HG03103 (cell line): ENCODE measurements at regions not wholly inside any gene's neighbourhood (a gene's known extent, or its start where the extent isn't known, plus 50 kb on each side); places are given as distances from the start of the nearest gene placed in this dataset.

Experiments used
- ATAC-seq: cut with Tn5 transposase; IDR thresholded peaks from one replicate; pipeline ENCODE4 v1.9.1; 2021; ENCODE audit warnings: low read depth; ENCODE audit not compliant: unreplicated experiment

GRCh38 chr7:132672200-132672990, 96.1 kb upstream of the PLXNA4 start:
- ATAC-seq: no peak

DNA sequence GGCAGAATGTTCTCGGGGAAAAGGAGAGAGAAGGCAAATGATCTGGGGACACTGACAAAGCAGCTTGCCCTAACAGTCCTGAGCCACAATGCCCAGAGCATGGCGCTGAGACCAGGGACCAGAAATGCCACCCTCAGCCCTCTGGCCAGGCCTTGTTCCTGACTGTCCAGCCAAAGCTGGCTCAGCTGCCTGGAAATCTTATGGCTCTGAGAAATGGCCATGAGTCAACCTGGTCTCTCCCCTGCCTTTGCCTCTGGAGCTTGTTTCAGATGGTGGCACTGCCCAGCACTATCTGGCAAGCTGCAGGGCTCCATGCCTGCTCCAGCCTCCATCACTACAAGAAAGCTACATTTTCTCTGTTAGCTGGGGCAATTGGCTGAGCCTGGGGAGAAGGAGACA, 90.5 kb upstream of the PLXNA4 start:
- ATAC-seq: no peak

- ATAC-seq: no peak
These were observed 90.0 kb upstream of the PLXNA4 start for GRCh38 chr7:132666071-132666773.

DNA sequence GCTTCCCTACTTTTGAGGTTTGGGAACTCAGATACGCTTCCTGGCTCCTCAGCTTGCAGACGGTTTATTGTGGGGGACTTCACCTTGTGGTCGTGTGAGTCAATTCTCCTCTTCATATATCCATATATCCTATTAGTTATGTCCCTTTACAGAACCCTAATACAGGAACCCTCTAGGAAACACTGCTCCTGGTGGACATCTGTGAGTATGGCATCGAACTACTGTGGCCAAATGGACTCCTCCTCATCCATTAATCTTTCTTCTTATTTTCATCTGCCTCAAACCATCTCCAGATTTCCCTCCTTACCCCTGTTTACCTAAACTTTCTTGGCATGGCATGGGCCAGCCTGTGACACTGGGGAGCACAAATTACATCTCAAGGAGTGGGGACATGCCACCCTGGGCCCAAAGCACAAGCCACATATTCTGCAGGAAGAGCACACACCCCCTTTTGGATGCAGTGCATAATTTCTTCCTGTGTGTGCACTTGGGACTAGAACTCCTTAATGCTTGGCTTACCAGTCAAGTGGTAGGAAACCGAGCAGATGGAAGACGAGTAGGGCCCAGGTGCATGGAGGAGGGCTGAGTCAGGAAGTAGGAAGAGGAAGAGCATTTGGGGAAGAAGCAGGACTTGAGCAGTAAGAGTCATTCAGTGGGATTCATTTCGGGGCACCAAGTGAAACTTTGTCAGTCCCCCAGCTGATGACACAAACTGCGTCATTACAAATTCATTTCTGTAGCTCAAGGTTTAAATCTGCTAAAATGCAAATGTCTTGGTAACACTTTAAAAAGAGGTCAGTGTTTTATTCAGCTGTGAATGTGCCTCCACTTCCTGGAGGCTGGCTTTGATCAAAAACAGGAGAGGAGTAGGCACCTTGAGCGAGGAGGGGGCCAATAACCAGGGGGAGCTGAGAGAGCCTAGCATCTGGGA, 80.8 kb upstream of the PLXNA4 start:
- no peak for ATAC-seq

DNA sequence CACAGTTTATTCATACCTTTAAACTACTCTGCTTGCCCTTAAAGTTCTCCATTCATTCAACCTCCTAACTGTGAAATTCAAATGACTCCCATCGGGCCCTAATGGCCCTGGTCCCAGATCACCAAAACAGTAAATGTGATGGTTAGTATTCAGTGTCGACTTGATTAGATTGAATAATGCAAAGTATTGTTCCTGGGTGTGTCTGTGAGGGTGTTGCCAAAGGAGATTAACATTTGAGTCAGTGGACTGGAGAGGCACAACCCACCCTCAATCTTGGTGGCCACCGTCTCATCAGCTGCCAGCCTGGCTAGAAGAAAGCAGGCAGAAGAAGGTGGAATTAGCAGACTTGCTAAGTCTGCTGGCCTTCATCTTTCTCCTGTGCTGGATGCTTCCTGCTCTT, 80.1 kb upstream of the PLXNA4 start:
- ATAC-seq: no peak

DNA sequence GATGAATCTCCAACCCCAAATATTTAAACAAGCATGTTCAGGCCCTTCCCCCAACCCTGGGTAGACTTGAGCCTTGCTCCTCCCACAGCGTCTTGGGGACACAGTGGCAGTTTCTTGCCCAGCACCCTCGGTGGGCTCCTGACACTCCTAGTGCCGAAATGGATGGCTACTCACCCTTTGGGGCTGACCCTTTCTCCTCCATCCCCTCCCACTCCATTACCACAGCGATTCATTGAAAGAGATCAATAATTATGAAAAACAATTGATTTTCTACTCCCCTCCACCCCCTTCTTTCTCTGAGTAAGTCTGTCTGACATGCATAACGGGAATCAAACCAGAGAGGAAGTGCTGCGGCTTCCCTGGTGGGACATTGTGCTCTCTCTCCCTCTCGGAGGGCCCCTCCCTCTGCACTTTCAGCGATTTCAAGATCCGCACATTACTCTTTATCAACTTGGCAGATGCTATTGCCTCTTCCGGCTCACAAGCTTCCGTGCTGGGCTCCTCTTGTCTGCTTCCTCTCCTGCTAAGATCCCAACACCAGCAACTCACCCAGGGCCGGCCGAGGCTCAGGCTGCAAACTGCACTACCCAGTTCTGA, 79.0 kb upstream of the PLXNA4 start:
- ATAC-seq: no peak

- no peak for ATAC-seq
These were observed 77.9 kb upstream of the PLXNA4 start for GRCh38 chr7:132654150-132654549.

GRCh38 chr7:132653366-132653930, 77.2 kb upstream of the PLXNA4 start:
- ATAC-seq: peak; percentile 46

GRCh38 chr7:132652507-132652906, 76.2 kb upstream of the PLXNA4 start:
- no peak for ATAC-seq

DNA sequence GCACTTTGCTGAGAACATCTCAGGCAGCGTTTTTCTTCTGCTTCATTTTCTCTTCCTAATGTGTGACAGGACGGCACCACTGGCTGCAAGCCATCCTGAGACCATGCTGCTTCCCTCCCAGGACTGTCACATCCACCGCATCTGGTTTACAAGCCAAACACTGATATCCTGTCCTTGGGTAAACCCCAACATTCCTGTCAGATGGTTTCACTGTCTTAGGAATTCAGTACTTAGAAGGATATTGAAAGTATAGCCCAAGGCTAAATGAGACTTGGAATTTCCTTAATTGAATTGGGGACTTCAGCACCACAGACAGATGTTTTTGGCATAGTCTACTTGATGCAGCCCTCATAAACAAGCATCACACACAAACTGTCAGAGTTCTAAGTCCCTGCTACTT, 74.2 kb upstream of the PLXNA4 start:
- no peak for ATAC-seq

- ATAC-seq: no peak
These were observed 71.0 kb upstream of the PLXNA4 start for GRCh38 chr7:132647311-132647710.

GRCh38 chr7:132646052-132646451, 69.8 kb upstream of the PLXNA4 start:
- no peak for ATAC-seq

GRCh38 chr7:132643302-132643701, 67.0 kb upstream of the PLXNA4 start:
- ATAC-seq: no peak

GRCh38 chr7:132641238-132641637, 65.0 kb upstream of the PLXNA4 start:
- no peak for ATAC-seq

DNA sequence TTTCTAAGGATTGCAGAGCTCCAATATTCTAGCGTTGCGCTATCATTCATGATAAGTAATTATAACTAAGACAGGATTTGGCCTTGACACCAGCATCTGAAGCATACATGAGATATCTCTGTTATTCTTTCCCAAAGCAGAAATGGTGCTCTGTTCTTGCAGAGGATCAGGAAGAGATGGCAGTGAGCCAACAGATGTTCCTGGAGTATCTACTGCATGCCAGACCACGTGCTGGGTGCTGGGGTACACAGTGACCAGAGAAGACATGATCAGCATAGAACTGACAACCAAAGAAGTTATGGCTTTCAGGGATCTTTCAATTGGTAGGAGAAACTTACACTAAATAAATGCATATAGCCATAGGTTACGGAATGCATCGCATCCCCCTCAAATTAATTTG, 63.7 kb upstream of the PLXNA4 start:
- no peak for ATAC-seq

GRCh38 chr7:132638000-132638399, 61.7 kb upstream of the PLXNA4 start:
- ATAC-seq: no peak

DNA sequence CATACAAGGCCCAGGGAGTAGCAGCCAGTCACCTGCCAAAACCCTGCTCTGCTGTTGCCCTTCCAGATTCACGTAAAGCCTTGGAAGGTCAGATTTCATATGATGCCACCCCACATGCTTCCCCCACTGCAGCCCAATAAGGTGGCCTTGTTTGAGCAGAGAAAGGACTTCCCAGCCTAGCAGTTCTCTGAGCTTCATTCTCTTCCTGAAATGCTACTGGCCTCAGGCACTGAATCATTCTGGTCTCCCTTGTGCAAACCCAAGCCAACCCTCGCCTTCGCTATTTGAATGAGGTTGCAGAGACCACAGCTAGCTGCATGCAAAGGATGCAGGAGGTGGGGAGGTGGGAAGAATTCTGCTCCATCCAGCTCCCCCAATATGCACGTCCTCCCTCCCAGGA, 60.3 kb upstream of the PLXNA4 start:
- ATAC-seq: no peak

GRCh38 chr7:132635127-132635526, 58.9 kb upstream of the PLXNA4 start:
- no peak for ATAC-seq

- no peak for ATAC-seq
These were observed 54.6 kb upstream of the PLXNA4 start for GRCh38 chr7:132630834-132631233.
